ENCODE measurements at regions not wholly inside any gene's neighbourhood (a gene's known extent, or its start where the extent isn't known, plus 50 kb on each side); places are given as distances from the start of the nearest gene placed in this dataset.
"Not testable (repeated sequence)": the region's sequence is repeated elsewhere in the genome, so short reads cannot be mapped to it uniquely, and the experiment has no call there.

- H3K4me2 ChIP-seq (ENCODE audit: insufficient read depth in 1 of 2, low read depth in 2 of 2, low read length in 2 of 2) = no peak overlapping the region
- 89% methylated on average over 4 of the region's 4 CpGs; no CpG with 5 or more reads in 1 of the 2 experiments for WGBS, 2 experiments (ENCODE audit: extremely low coverage in 1 of 2, insufficient coverage in 1 of 2, insufficient read length in 1 of 2, insufficient replicate concordance in 2 of 2, low coverage in 1 of 2, low lambda C conversion rate in 2 of 2, missing lambda C conversion rate in 1 of 2)
- no peak overlapping the region for H3K27ac ChIP-seq (ENCODE audit: low read depth, low read length)
- H3K23ac ChIP-seq (ENCODE audit: insufficient read length) = no peak overlapping the region
- no peak overlapping the region for H2AFZ ChIP-seq (ENCODE audit: low read length)
- no peak overlapping the region for H4K91ac ChIP-seq (replicated peaks; ENCODE audit: insufficient read length, low read length)
- DNase-seq (ENCODE audit: low read depth in 1 of 2, low spot score in 2 of 2) = no peak
- peaks cover 0 to 6% (median 1%) of the 10 kb centered on the region in 4 experiments; a peak in 1 of 7 replicates for H3K4me1 ChIP-seq (replicated peaks in 1 of 4; ENCODE audit: control insufficient read depth in 3 of 4, insufficient read depth in 4 of 4, low read length in 3 of 4)
- H4K20me1 ChIP-seq (replicated peaks in 1 of 2; ENCODE audit: control insufficient read depth in 1 of 2, insufficient read depth in 2 of 2, low read length in 2 of 2) = no peaks in the 10 kb centered on the region
- H4K8ac ChIP-seq (ENCODE audit: extremely low read depth, insufficient read depth, low read length) = no peak overlapping the region
- no peak overlapping the region for H2BK15ac ChIP-seq (ENCODE audit: low read length)
- no peak overlapping the region for H3K9ac ChIP-seq (replicated peaks in 1 of 4; ENCODE audit: extremely low read depth in 1 of 4, low read depth in 3 of 4, low read length in 3 of 4)
- H3K4ac ChIP-seq (replicated peaks; ENCODE audit: insufficient read length, low read depth, low read length) = no peak overlapping the region
- no peak overlapping the region for H2BK5ac ChIP-seq (ENCODE audit: low read depth, low read length)
- peaks cover 14 to 16% of the 10 kb centered on the region in 2 experiments for H3K9me3 ChIP-seq (ENCODE audit: insufficient read depth in 2 of 2, low read depth in 1 of 2, low read length in 1 of 2)
- H3K23me2 ChIP-seq (ENCODE audit: low read depth, low read length) = no peaks in the 10 kb centered on the region; the same call in 1 of the 2 replicates
- FAIRE-seq = no peak
- no peak overlapping the region for H3K56ac ChIP-seq (replicated peaks; ENCODE audit: insufficient read length, low read depth, low read length)
- H4K5ac ChIP-seq (ENCODE audit: insufficient read length, low read depth, low read length) = no peak overlapping the region
- H3K4me3 ChIP-seq (ENCODE audit: extremely low read depth in 1 of 4, insufficient read depth in 2 of 4, low read depth in 3 of 4, low read length in 4 of 4) = no peak overlapping the region
- no peaks in the 10 kb centered on the region for H3K27me3 ChIP-seq (replicated peaks in 1 of 4; ENCODE audit: control insufficient read depth in 3 of 4, extremely low read depth in 1 of 4, insufficient read depth in 3 of 4, low read length in 3 of 4)
- no peaks in the 10 kb centered on the region for H3K36me3 ChIP-seq (ENCODE audit: control insufficient read depth in 2 of 4, insufficient read depth in 4 of 4, low read length in 3 of 4)
- ChIA-PET POLR2A (ENCODE audit: partially characterized antibody) (no interaction called here), CTCF (ENCODE audit: partially characterized antibody) (interaction anchor here (0.5 to 1.9 kb wide), 2 partner anchors 17 to 814 kb away, joined by 3 to 6 read pairs; no protein-coding TSS in a partner anchor)
- no peak overlapping the region for H2BK20ac ChIP-seq (ENCODE audit: low read length)
- no peak overlapping the region for H2BK120ac ChIP-seq (replicated peaks; ENCODE audit: low read depth, low read length)
- no peak overlapping the region for H2BK12ac ChIP-seq (ENCODE audit: low read depth, low read length)
- no peaks in the 10 kb centered on the region for H3K79me2 ChIP-seq (ENCODE audit: control insufficient read depth in 1 of 2, insufficient read depth in 2 of 2, low read length in 2 of 2)
- no peak overlapping the region for H3K18ac ChIP-seq (ENCODE audit: extremely low read depth, low read length)
- no peak for TF ChIP-seq RXRA (IDR thresholded peaks at IDR 0.05; ENCODE audit: insufficient read depth, low read depth, low read length)
- H2AK5ac ChIP-seq (ENCODE audit: low read depth, low read length) = no peak overlapping the region
- no peaks in the 10 kb centered on the region for H3K79me1 ChIP-seq (ENCODE audit: low read depth, low read length)
- H3K14ac ChIP-seq (ENCODE audit: insufficient read length) = no peak overlapping the region
Observed at GRCh38 chr4:146049802-146050201, 111.2 kb upstream of the ZNF827 start.

GRCh38 chr4:146047768-146048167 lies 109.1 kb upstream of the ZNF827 start:
- H3K18ac ChIP-seq (ENCODE audit: extremely low read depth, low read length); H2BK12ac ChIP-seq (ENCODE audit: low read depth, low read length); H3K79me2 ChIP-seq (ENCODE audit: control insufficient read depth in 1 of 2, insufficient read depth in 2 of 2, low read length in 2 of 2); H2BK15ac ChIP-seq (ENCODE audit: low read length); H3K9ac ChIP-seq (replicated peaks in 1 of 4; ENCODE audit: extremely low read depth in 1 of 4, low read depth in 3 of 4, low read length in 3 of 4); H3K23me2 ChIP-seq (ENCODE audit: low read depth, low read length); H3K14ac ChIP-seq (ENCODE audit: insufficient read length); H3K27ac ChIP-seq (ENCODE audit: low read depth, low read length); FAIRE-seq; DNase-seq (ENCODE audit: low read depth in 1 of 2, low spot score in 2 of 2); H3K56ac ChIP-seq (replicated peaks; ENCODE audit: insufficient read length, low read depth, low read length); H2AFZ ChIP-seq (ENCODE audit: low read length); H3K79me1 ChIP-seq (ENCODE audit: low read depth, low read length); H4K8ac ChIP-seq (ENCODE audit: extremely low read depth, insufficient read depth, low read length); H3K23ac ChIP-seq (ENCODE audit: insufficient read length); H4K91ac ChIP-seq (replicated peaks; ENCODE audit: insufficient read length, low read length); H3K4me3 ChIP-seq (ENCODE audit: extremely low read depth in 1 of 4, insufficient read depth in 2 of 4, low read depth in 3 of 4, low read length in 4 of 4); H2AK5ac ChIP-seq (ENCODE audit: low read depth, low read length); H4K5ac ChIP-seq (ENCODE audit: insufficient read length, low read depth, low read length); H3K4ac ChIP-seq (replicated peaks; ENCODE audit: insufficient read length, low read depth, low read length); POLR2A ChIA-PET (ENCODE audit: partially characterized antibody); H2BK120ac ChIP-seq (replicated peaks; ENCODE audit: low read depth, low read length); H2BK20ac ChIP-seq (ENCODE audit: low read length); H3K4me2 ChIP-seq (ENCODE audit: insufficient read depth in 1 of 2, low read depth in 2 of 2, low read length in 2 of 2); H3K36me3 ChIP-seq (ENCODE audit: control insufficient read depth in 2 of 4, insufficient read depth in 4 of 4, low read length in 3 of 4); H4K20me1 ChIP-seq (replicated peaks in 1 of 2; ENCODE audit: control insufficient read depth in 1 of 2, insufficient read depth in 2 of 2, low read length in 2 of 2); H2BK5ac ChIP-seq (ENCODE audit: low read depth, low read length); H3K4me1 ChIP-seq (replicated peaks in 1 of 4; ENCODE audit: control insufficient read depth in 3 of 4, insufficient read depth in 4 of 4, low read length in 3 of 4); H3K27me3 ChIP-seq (replicated peaks in 1 of 4; ENCODE audit: control insufficient read depth in 3 of 4, extremely low read depth in 1 of 4, insufficient read depth in 3 of 4, low read length in 3 of 4): not testable (repeated sequence)
- CTCF ChIA-PET (ENCODE audit: partially characterized antibody) = interaction anchor here (0.6 to 1.6 kb wide), 4 partner anchors 48 to 453 kb away, joined by 3 to 6 read pairs (median 4); no protein-coding TSS in a partner anchor
- 91% methylated on average over 8 of the region's 8 CpGs; no CpG with 5 or more reads in 1 of the 2 experiments for WGBS, 2 experiments (ENCODE audit: extremely low coverage in 1 of 2, insufficient coverage in 1 of 2, insufficient read length in 1 of 2, insufficient replicate concordance in 2 of 2, low coverage in 1 of 2, low lambda C conversion rate in 2 of 2, missing lambda C conversion rate in 1 of 2)
- H3K9me3 ChIP-seq (ENCODE audit: insufficient read depth in 2 of 2, low read depth in 1 of 2, low read length in 1 of 2) = peaks cover 14 to 16% of the 10 kb centered on the region in 2 experiments

All from H1 (cell line).